Tibial nerve (tissue), 4 donors: ENCODE measurements at regions not wholly inside any gene's neighbourhood (a gene's known extent, or its start where the extent isn't known, plus 50 kb on each side); places are given as distances from the start of the nearest gene placed in this dataset.

Experiments
- DNase-seq, 2 donors: peaks; one replicate each; pipeline ENCODE4 v3.0.0-alpha.2; 2019; ENCODE audit warnings: low spot score in 2 of 2
- H3K27ac ChIP-seq, 4 donors: fragments of 200-600 bp; sonication (generic) in 3 of 4; one replicate each; pipeline ENCODE4 v1.5.1; 2017 to 2019; ENCODE audit warnings: mild to moderate bottlenecking in 1 of 4
- H3K27me3 ChIP-seq, 2 donors: fragments of 200-600 bp; sonication (generic) in 1 of 2; one replicate each; pipeline versions ENCODE4 v1.5.1 to v1.6.0; 2017 to 2019
- H3K36me3 ChIP-seq, 3 donors: fragments of 200-600 bp; sonication (generic); one replicate each; pipeline ENCODE4 v1.5.1; 2018 to 2019
- H3K4me1 ChIP-seq, 4 donors: fragments of 200-600 bp; sonication (generic) in 3 of 4; one replicate each; pipeline ENCODE4 v1.5.1; 2017 to 2019
- H3K4me3 ChIP-seq, 4 donors: fragments of 200-600 bp; sonication (generic) in 3 of 4; one replicate each; pipeline ENCODE4 v1.5.1; 2017 to 2019; ENCODE audit warnings: mild to moderate bottlenecking in 1 of 4, moderate library complexity in 1 of 4
- H3K9me3 ChIP-seq, 4 donors: fragments of 200-600 bp; sonication (generic) in 3 of 4; one replicate each; pipeline ENCODE4 v1.5.1; 2017 to 2019
- CTCF ChIP-seq, 5 experiments: fragments of 200-600 bp in 3 of 5; fragments of 450-650 bp in 2 of 5; sonication (generic) in 3 of 5; IDR thresholded peaks; one replicate each; pipeline ENCODE4 v1.5.1; 2016 to 2019; ENCODE audit warnings: antibody characterized with exemption in 5 of 5, mild to moderate bottlenecking in 3 of 5, moderate library complexity in 2 of 5
- EP300 ChIP-seq, 2 donors: sonication (generic); formaldehyde crosslinking; IDR thresholded peaks; one replicate each; pipeline ENCODE4 v1.6.1; 2017; ENCODE audit warnings: antibody characterized with exemption in 2 of 2, mild to moderate bottlenecking in 1 of 2
- POLR2A ChIP-seq, 2 donors: fragments of 450-650 bp; IDR thresholded peaks; one replicate each; pipeline ENCODE4 v1.6.1; 2017; ENCODE audit warnings: antibody characterized with exemption in 2 of 2, mild to moderate bottlenecking in 2 of 2, moderate library complexity in 2 of 2
- whole genome bisulfite sequencing, 2 donors: methylation state at CpG; one replicate each; pipeline ENCODE4 v1.1.5; 2018; 5-methylcytosine and 5-hydroxymethylcytosine counted together

GRCh38 chr11:39435641-39436040 is 2023.8 kb downstream of the LRRC4C start:
- DNase-seq: no peak
- 79 to 82% methylated on average over 3 of the region's 3 CpGs for WGBS, 2 donors
- Histone ChIP-seq H3K36me3 (no peaks in the 10 kb centered on the region), H3K27ac (no peak overlapping the region), H3K4me1 (no peaks in the 10 kb centered on the region), H3K4me3 (no peak overlapping the region), H3K9me3 (no peaks in the 10 kb centered on the region), H3K27me3 (no peaks in the 10 kb centered on the region)
- no peak for TF ChIP-seq POLR2A (IDR thresholded peaks at IDR 0.05)
- no peak for TF ChIP-seq EP300 (IDR thresholded peaks at IDR 0.05)
- TF ChIP-seq CTCF (IDR thresholded peaks at IDR 0.05): no peak

DNA sequence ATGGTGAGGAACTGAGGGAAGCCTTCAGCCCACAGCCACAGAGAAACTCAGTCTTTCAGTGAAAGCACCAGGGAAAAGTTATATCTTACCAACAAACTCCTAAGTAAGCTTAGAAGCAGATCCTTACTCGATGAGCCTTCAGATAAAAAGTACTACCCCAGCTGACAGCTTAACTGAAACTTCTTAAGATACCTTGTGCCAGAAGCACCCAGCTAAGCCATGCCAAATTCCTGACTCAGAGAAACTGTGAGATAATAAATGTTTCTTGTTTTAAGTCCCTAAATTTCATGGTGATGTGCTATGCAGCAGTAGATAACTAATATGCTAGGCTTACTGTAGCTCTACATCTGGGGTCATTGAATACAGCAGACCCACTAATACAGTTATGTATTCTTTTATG is 2025.0 kb downstream of the LRRC4C start:
- TF ChIP-seq CTCF (IDR thresholded peaks at IDR 0.05) (no peak), EP300 (IDR thresholded peaks at IDR 0.05) (no peak), POLR2A (IDR thresholded peaks at IDR 0.05) (no peak)
- no peak overlapping the region for H3K27ac ChIP-seq
- H3K9me3 ChIP-seq: no peaks in the 10 kb centered on the region
- H3K36me3 ChIP-seq: no peaks in the 10 kb centered on the region
- no peak overlapping the region for H3K4me3 ChIP-seq
- no peaks in the 10 kb centered on the region for H3K4me1 ChIP-seq
- 67 to 91% methylated on average over 1 of the region's 1 CpG for WGBS, 2 donors
- DNase-seq: no peak
- no peaks in the 10 kb centered on the region for H3K27me3 ChIP-seq

GRCh38 chr11:39432929-39433328 is 2026.5 kb downstream of the LRRC4C start:
- Histone ChIP-seq H3K36me3 (no peaks in the 10 kb centered on the region), H3K4me3 (no peak overlapping the region), H3K9me3 (no peaks in the 10 kb centered on the region), H3K27ac (no peak overlapping the region), H3K27me3 (no peaks in the 10 kb centered on the region), H3K4me1 (no peaks in the 10 kb centered on the region)
- 14 to 32% methylated on average over 1 of the region's 1 CpG for WGBS, 2 donors
- no peak for DNase-seq
- TF ChIP-seq EP300 (IDR thresholded peaks at IDR 0.05) (no peak), CTCF (IDR thresholded peaks at IDR 0.05) (no peak), POLR2A (IDR thresholded peaks at IDR 0.05) (no peak)

DNA sequence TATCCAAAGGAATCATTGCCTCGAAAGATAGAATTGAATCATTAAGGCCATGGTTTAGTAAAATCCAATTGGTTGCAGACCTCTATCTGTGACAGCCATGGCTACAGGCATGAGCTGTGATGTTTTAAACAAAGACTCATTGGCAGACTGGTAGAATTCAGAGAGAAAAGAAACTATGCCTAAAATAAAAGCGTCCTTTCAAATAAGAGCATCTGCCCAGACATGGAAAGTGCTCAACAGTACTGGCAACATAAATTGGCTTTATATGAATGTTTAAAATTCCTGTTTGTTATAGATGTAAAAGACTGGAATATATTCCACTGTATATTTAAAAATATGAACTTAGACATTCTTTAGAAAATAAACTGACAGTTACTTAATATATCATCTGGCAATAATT is 2034.2 kb downstream of the LRRC4C start:
- Histone ChIP-seq H3K36me3 (no peaks in the 10 kb centered on the region), H3K4me3 (no peak overlapping the region), H3K4me1 (no peaks in the 10 kb centered on the region), H3K27me3 (no peaks in the 10 kb centered on the region), H3K27ac (no peak overlapping the region), H3K9me3 (no peaks in the 10 kb centered on the region)
- WGBS, 2 donors: 66 to 69% methylated on average over 2 of the region's 2 CpGs
- no peak for DNase-seq
- no peak for TF ChIP-seq POLR2A (IDR thresholded peaks at IDR 0.05)
- no peak for TF ChIP-seq EP300 (IDR thresholded peaks at IDR 0.05)
- TF ChIP-seq CTCF (IDR thresholded peaks at IDR 0.05): no peak

GRCh38 chr11:39412117-39412516 is 2047.3 kb downstream of the LRRC4C start:
- H3K27me3 ChIP-seq: no peaks in the 10 kb centered on the region
- no peak for DNase-seq
- peaks cover 0 to 17% (median 1%) of the 10 kb centered on the region in 4 donors for H3K9me3 ChIP-seq
- TF ChIP-seq EP300 (IDR thresholded peaks at IDR 0.05): no peak
- no peak for TF ChIP-seq CTCF (IDR thresholded peaks at IDR 0.05)
- TF ChIP-seq POLR2A (IDR thresholded peaks at IDR 0.05): no peak
- H3K4me1 ChIP-seq: no peaks in the 10 kb centered on the region
- no peaks in the 10 kb centered on the region for H3K36me3 ChIP-seq
- H3K4me3 ChIP-seq: no peak overlapping the region
- WGBS, 2 donors: 82 to 83% methylated on average over 1 of the region's 1 CpG
- H3K27ac ChIP-seq: no peak overlapping the region
